Retinal pigment epithelial cell (primary cell): ENCODE measurements at regions not wholly inside any gene's neighbourhood (a gene's known extent, or its start where the extent isn't known, plus 50 kb on each side); places are given as distances from the start of the nearest gene placed in this dataset.

Experiments
- DNase-seq: peaks from one replicate; pipeline ENCODE4 v3.0.0-alpha.2; 2010; ENCODE audit warnings: low read depth
- H3K4me3 ChIP-seq: 2 replicates; pipeline ENCODE4 v1.5.1; 2011; ENCODE audit warnings: mild to moderate bottlenecking, low read length, control low read depth, moderate library complexity
- CTCF ChIP-seq: conservative IDR thresholded peaks from 2 replicates; pipeline ENCODE4 v1.5.1; 2011; ENCODE audit warnings: low read depth, low read length, control low read depth, inconsistent platforms

GRCh38 chr13:107866941-107867623 is 348.3 kb downstream of the LIG4 start:
- no peak for TF ChIP-seq CTCF
- DNase-seq, result no peak
- H3K4me3 ChIP-seq, result peak overlapping the region; percentile 87

DNA sequence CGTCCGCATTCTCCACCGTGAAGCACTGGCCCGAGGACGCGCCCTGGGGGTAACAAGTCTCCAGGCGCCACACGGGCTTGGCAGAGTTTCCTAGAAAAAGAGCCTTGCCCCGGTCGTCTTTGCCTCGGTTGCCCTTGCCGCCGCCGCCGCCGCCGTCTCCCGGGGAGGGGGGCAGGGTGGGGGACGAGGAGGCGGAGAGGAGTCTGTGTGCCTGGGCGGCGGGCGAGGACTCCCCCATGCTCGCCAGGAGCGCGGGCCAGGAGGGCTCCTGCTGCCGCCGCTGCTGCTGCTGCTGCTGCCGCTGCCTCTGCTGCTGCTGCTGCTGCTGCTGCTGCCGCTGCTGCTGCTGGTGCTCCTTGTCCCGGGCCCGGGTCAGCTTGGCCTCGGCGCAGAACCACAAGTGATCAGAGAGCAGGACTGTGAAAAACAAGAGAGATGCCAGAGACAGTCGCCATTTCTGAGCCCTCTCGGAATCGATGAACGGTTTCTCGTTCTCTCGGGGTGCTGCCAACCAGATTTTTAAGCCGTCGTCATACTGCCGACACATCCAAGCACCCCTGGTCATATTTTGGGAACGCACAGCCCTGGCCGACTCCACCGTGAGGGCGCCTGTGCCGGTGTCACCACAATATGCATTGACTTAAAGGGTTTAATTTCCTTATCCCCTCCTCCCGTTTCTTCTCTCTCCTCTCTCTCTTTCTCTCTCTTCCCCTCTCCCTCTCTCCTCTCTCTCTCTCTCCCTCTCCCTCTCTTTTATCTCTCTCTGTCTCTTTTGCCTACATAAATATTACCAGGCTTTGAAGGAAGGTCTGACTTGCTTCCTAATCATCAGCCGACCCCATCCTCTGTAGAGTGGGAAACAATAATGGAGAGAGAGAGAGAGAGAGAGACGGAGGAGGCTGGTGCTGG is 349.1 kb downstream of the LIG4 start:
- no peak for DNase-seq
- H3K4me3 ChIP-seq, result peak overlapping the region; percentile 87
- no peak for TF ChIP-seq CTCF

DNA sequence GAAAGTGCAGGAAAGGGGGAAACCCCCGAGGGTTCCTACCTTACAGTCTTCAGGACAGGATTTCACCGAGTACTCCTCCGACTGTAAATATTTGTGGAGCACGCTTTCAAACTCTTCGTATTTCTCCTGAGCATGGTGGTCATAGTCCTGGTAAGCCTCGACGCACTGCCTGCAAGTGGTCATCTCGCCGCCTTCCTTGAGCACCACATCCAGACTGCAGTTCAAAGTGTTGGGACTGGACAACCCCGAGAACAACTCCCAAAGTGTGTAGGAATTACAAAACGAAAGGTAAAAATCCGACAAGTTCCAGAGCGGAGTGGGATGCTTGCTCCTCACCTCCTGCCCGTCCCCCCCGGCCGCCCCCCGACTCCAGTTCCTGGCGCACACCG is 349.7 kb downstream of the LIG4 start:
- DNase-seq, result no peak
- H3K4me3 ChIP-seq, result peak overlapping the region; percentile 87
- TF ChIP-seq CTCF, result no peak

GRCh38 chr13:107865318-107865575 is 350.1 kb downstream of the LIG4 start:
- TF ChIP-seq CTCF, result no peak
- DNase-seq, result no peak
- peak overlapping the region; percentile 87 for H3K4me3 ChIP-seq

DNA sequence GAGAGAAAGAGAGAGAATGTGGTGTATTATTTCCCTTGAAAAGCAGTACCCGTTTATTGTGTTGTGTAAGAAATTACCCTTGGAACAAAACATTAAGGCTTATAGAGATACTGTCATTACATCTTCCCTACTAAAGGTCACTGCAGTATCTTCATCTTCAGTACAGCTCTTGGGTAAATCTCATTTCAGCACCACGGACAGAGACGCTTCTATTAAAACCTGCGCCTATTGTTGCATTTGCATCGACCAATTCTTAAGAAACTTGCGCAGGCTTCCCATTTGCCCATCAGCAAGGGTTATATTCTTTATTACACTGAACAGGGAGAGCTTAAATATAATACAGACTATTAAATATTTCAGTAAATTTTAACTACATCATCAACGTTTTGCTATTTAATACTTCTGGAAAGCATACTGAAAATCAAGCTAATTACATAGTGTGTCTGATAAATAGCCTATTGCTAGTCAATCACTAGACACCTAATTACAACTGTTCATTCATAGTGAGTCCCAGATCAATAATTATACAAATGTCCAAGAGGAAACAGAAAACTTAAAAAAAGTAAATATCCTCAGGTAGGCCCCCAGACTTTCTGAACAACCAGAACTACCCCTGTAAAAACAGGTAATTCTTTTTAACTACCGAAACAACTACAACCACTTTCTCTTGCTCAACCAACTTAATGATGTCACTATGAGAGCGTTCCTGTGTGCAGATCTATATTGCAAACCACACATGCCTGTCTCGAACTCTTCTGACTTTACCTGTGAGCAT is 350.6 kb downstream of the LIG4 start:
- TF ChIP-seq CTCF, result no peak
- peak overlapping the region; percentile 87 for H3K4me3 ChIP-seq
- no peak for DNase-seq

GRCh38 chr13:107860284-107860683 is 355.1 kb downstream of the LIG4 start:
- TF ChIP-seq CTCF, result no peak
- DNase-seq, result no peak
- H3K4me3 ChIP-seq, result no peak overlapping the region
